ENCODE measurements at regions not wholly inside any gene's neighbourhood (a gene's known extent, or its start where the extent isn't known, plus 50 kb on each side); places are given as distances from the start of the nearest gene placed in this dataset.
A peak's percentile ranks its signal among the peaks of the same experiment; 100 is the strongest.

DNA sequence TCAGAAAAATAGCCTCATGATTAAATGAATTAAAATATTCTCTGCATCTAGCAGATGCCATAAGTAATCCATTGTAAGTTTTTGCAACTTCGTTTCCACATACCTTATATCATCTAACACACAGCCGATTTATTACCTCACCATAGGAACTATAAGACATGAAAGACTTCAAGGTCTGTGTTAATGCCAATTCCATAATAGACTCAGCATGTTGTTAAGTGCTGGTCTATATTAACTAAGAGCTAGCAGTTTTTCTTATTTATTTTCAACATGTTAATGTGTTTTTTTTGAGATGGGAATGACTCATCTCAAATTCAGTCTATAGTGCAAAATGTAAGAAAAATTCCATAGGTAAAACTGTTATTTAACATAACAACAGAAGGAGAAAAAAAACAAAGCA, 243.9 kb upstream of the GULP1 start:
- DNase-seq (ENCODE audit: low read depth) = no peak

DNA sequence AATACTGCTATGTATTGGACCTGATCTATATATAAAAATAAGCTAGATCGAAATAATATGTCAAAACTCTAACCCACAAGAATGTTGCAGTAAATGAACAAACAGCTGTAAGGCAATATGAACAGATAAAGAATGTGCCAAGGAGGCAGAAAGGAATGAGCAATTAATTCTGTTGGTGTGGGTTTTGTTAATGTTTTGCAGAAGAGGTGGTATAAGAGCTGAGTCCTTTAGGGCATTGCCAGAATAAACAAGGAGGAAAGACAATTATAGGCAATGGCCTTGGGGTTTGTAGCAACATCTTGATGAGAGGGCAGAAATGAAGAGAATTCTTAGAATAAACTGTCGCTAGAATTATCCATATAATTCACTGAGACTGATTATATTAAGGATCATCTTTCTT, 240.9 kb upstream of the GULP1 start:
- peak; percentile 98 for DNase-seq (ENCODE audit: low read depth)

DNA sequence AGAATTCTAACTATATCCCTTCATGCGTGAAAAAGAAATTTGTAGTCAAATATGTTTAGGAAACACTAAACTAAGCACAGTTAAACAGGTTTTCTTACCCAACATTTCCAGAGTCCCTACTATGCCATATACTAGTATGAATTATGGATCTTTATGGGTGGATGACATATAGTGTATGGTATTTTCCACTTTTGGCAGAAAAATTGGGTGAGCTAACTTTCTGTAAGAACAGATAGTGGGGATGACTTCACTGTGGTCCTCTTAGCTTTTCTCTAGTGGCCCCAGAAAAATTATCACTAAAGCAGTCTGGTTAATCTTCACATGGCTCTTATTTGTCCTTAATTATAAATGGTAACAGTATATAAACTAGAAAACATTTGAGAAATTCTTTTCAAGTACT, 240.0 kb upstream of the GULP1 start:
- no peak for DNase-seq (ENCODE audit: low read depth)

DNA sequence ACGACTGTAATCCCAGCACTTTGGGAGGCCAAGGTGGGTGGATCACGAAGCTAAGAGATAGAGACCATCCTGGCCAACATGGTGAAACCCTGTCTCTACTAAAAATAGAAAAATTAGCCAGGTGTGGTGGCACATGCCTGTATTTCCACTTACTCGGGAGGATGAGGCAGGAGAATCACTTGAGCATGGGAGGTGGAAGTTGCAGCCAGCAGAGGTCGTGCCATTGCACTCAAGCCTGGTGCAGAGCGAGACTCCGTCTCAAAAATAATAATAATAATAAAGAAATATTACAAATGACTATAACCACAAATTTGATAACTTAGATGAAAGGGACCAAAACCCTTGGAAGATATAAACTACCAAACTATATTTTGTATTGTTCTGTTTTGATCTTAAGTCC, 226.3 kb upstream of the GULP1 start:
- no peak for DNase-seq (ENCODE audit: low read depth)

DNA sequence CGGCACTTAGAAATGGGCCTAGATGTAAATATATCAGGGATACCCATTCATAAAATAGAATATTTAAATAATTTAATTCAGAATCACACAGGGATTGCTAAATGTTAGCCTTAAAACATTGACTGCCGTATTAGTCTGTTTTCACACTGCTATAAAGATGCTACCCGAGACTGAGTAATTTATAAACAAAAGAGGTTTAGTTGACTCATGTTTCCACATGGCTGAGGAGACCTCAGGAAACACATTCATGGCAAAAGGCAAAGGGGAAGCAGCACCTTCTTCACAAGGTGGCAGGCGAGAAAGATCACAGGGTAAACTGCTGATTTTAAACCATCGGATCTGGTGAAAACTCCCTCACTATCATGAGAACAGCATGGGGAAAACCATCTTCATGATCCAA, 223.6 kb upstream of the GULP1 start:
- DNase-seq (ENCODE audit: low read depth) = peak; percentile 77

DNA sequence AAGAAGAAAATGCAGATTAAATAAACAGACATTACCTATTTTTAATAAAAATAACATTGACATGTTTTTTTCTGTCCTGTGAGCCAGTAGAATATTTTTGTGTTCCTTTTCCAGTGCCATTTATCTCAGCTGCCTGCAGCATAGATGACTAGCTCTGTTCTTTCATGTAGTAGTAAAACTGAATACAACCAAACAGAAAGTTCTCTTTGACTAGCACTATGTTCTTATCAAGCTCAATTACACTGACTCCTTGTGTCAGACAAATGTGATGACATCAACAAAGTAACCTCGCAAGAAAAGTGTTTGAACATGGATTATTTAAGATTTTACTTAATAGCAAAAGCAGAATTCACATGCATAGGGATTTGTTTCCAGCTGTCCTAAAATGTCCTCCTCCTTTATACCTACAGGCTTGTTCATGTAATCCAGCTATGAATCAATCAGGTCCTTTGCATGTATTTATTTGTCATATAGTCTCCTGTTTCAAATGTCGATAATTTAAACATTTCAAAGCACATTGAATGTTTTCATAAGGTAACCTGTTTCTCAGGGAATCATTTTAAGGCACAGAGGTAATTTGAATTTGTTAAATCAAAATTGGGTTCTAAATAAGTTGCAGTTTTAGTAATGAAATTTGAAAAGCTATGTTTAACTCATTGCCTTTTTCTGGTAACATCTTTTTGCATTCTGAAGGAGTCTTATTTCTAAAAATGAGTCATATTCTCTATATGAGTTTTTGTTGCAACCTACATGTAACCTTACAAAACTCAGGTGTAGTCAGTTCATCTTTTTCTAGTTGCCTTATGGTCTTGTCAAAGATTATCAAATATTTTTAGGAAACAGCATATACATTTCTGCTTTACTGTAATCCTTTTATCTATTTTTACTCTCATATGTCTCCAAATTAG, 215.3 kb upstream of the GULP1 start:
- no peak for DNase-seq (ENCODE audit: low read depth)

DNA sequence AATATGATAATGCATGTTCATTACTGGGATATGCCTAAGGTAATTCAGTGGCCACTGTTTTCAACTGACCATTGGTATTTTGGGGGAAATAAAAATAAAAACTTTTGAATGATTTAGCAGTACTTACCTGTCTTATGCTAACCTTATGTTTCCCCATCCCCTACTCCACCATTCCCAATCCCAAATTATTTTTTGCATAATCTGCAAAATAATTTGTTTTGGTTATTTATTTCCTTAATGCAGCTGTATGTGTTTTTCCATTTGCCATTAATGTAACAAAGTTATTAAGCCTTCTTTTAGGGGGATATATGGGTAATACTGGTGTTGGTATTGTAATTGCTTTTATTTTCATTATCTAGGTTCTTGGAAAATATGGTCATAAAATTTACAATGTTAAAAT, 213.9 kb upstream of the GULP1 start:
- no peak for DNase-seq (ENCODE audit: low read depth)

DNA sequence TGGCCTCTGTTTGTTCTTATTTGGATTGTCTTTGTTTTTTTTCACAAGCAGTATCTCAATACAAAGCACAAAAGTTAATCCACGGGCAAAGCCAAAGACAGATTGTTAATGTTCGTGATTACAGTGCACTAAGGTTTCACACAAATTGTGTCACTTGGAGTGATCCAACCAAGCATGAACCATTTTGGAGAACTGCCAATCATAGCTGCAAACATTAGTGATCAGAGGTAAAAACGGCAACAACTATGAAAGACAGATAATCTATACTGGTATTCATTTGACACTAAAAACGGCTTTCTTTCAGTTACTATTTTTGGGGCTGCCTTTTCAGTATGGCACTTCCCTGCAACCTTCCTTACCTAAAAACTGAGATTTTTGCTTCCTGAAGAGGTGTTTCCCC, 213.1 kb upstream of the GULP1 start:
- DNase-seq (ENCODE audit: low read depth) = peak; percentile 61

DNA sequence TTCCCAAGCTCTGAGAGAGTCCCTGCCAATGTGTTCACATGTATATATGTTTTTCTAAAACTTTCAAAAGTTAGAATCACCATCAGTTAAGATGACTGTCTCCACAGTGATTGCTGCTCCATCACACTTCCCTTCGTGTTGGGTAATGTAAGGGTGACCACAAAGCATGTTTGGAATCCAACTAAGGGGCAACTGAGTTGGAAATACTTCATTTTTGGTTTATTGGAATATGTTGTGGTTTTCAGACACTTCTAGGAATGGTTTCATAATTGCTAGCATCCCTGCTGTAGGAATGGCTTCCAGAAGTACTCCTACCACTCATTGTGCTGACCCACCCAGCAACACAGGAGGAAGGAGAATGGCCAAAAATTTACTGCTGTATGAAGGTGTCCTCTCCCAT, 212.5 kb upstream of the GULP1 start:
- peak; percentile 91 for DNase-seq (ENCODE audit: low read depth)

DNA sequence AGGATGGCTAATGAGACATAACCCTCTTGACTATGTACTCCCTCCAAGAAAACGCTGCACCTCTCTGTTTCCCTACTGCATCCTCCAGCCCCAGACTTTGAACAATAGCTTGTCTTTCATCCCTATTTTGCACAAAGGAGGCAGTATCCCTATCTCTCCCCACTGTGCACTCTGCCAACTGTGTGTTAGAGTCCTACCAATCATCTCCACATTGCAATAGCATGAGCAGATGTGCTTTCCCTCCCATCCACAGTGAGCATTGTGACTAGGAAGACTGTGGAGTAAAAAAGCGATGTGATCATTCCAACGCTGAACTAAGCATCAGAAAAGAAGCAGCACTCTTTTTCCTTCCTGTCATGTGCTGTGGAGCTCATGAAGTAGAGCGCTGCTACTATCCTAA, 206.3 kb upstream of the GULP1 start:
- DNase-seq (ENCODE audit: low read depth) = no peak

DNA sequence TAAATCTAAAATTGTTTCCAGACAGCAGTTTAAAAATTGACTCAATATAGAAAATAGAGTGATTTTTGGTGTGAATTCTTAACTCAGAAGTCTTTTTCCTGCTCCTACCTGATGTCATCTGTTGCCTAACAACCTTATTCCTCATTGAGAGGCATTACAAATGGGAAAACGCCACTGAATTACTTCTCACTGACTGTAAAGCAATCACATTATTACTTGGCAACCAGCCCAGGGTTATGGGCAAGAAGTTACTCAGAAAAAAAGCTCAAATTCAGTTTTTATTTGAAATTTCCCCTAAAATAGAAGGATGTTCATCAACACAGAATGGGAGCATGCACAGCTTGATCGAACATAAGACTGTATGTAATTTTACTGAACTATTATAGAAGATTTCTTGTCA, 201.8 kb upstream of the GULP1 start:
- DNase-seq (ENCODE audit: low read depth) = peak; percentile 44

DNA sequence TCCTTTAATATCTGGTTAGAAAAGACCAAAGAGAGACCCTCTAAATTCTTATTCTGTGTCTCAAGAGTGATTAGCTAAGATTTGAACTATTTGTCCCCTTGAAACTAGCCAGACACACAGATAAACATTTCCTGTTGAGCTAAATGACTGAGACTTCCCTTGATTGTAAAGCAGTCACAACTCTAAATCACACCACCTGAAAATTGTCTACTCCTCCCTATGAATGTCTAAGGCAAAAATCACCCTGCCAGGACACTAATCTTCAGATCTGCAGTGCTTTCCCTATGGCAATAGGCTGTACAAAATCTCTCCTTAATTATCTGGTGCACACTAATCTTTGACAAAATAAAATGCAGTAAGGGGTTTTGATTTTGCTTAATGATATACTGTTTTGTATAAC, 200.5 kb upstream of the GULP1 start:
- DNase-seq (ENCODE audit: low read depth) = peak; percentile 1

DNA sequence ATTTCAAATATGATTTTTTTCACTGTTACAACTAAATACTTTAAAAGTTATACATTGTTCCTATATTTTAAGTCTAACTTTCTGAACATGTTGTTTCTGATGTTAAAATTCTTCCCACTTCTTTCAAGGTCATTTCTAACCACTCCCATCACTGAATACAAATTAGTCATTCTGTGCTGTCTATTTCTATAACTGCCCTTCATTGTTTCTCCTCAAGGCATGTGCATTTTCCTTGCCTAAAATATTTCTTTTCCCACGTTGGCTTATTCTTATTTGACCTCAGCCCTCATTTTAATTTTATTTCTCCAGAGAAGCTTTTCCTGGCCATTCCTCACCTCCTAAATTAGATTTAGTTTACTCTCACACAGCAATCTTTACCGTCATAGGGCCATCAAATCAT, 198.9 kb upstream of the GULP1 start:
- no peak for DNase-seq (ENCODE audit: low read depth)

DNA sequence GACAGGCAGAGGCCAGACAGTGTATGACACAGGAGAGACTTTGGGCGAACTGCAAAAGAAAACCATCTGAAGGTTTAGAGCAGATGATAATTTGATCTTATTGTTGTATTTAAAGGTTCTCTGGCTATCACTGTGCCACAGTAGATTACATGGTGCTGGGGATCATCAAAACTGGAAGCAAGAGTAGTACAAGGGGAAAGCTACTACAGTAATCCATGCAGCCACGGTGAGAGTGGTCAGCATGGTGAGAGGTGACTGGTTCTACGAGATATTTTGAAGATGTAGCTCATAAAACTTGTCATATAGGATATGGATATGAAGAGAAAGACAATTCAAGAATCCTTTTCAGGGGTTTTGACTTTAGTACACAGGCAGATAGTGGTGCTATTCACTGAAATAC, 194.8 kb upstream of the GULP1 start:
- no peak for DNase-seq (ENCODE audit: low read depth)

DNA sequence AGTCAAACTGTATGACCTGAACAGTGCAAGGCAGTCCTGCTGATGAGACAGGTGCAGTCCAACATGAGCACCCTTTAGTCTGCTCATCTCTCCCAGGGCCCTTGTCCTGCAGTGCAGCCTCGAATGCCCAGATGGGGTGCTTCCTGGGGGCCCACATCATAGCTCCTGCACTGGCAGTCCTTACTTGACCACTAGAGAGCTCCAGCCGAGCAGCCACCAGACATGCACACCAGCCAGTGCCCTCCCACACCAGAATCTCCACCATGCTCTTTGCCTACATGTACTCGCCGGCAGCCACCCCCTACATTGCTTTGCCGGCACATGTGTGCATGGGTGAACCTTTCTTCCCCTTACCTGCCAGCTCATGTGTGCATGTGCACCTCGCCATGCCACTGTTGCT, 188.8 kb upstream of the GULP1 start:
- no peak for DNase-seq (ENCODE audit: low read depth)

DNA sequence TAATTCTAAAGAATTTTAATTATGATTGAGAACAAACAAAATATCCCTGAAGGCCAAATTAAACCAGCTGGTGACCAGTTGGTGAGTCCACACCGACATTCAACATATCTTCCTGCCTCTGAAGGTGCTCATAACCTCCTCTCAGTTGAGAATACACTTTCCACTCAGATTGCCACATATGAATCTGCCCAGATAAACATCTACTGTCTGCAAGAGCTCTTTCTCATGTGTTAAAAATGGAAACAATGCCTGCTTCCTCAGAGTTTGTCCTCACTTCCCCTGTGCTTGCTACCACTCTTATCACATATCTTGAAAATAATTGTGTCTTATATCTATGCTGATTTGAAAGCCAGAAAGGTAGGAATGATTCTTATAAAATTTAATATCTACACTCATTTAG, 177.7 kb upstream of the GULP1 start:
- peak; percentile 20 for DNase-seq (ENCODE audit: low read depth)

DNA sequence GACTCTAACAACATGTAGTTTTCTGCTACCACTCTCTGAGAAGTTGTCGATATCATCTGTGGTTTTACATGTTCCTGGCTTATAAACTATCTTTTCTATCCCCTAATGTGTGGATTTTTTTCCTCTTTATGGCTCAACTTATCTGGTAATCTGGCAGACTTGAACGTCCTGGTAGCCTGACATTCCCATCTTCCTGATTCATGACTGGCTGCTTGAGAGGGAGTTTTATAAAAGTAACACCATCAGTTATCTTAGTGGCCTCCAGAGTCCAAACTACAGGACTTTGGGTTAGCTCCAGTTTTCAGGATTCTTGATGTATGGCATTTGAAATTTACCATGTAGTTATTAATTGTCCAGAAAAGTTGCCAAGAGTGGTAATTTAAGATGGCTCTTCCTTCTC, 174.0 kb upstream of the GULP1 start:
- no peak for DNase-seq (ENCODE audit: low read depth)

DNA sequence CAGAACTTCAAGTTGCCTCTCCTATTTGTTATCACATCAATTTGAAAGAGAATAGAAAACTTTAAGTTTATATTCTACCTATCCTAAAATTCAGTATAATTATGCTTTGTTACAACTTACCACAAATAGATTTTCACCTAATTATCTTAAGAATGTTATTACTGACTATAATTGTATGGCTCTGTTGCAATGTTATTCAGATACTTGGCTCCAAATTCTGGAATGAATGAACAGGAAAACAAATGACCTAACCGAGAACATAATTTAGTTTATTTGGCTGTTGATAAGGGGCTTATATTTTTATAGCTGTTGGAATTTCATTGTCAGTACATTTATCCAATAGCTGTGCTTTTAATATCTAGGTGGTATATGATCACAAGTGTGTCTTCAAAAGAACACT, 173.2 kb upstream of the GULP1 start:
- DNase-seq (ENCODE audit: low read depth) = no peak

DNA sequence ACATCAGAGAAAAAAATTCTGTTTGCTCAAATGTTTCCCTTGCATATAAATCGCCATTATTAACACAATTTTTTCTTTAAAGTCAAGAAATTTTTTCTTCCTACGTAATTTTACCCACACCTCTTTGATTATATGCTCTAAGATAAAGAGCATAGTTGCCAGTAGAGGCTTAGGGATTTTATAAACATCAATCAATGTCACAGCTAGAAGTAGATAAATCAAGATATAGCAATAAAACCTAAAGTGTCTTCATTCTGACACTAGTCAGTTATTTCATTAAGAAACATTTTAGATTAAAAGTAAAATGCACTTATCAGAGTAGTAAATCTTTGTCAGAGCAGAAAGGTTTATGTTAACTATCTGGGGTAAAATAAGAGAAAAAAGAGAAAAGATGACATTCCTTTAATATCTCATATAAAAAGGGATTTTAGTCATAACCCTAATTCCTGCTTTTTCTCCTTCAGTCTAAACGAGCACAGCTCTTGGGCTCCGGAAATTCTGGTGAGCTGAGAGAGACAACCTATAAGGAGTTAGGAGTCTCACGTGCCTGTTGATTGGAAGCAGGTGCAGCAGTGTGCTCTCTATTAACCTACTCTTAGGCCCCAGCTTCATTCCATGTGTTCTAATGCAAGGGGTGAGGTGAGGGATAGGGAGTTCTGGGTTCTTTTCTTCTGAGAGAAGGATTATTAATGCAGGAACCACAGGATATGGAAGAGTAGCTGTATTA, 172.4 kb upstream of the GULP1 start:
- no peak for DNase-seq (ENCODE audit: low read depth)

DNA sequence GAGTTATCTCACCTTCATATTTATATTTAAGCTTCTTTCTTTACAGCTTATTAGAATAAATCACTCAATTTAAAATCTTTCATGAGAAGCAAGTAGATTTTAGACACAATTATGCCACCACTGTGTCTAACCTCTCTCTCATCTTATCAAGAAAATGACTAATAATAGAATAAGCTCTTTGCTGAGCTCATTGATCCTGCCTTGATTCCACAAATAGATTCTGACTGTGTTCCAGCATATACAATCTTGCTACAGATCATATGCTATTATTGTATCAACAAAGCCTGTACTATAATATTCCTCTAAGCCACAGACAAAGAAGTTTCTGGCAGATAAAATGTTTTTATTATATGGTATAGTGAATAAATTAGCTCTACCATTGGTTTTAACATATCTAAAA, 168.7 kb upstream of the GULP1 start:
- DNase-seq (ENCODE audit: low read depth) = no peak

DNA sequence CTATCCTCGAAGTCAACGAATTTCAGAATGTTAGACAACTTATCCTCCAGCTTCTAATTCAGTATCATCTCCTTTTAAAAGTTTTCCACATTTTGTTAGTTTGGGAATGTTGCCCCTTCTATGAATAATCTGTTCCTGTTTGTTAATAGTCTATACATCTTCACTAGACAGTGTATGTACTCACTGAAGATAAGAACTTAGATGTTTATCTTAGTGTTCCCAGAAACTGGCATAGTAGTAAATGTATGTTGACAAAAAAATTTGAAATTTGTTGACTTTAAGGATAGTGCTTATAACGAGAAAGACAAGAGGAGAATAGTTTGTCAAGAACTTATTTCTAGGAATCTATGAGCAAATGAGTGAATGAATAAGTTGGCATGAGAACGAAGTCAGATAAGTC, 162.0 kb upstream of the GULP1 start:
- DNase-seq (ENCODE audit: low read depth) = no peak

DNA sequence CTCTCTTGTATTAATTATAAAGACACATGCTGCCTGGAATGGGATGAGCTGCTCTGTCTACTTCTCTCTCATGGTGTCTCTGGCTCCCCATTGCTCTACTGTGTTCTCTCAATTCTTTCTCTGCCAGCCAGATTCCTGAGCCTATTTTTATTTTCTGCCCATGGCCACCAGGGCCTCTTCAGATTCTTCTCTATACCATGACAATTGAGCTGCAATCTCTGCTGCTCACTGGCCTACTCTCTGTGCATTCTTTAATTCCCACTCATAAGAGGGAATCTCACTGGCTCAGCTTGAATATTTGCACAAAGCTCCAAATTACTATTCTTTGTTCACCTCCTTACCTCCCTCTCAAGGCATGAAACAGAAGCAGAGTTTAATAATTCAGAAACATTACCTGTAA, 161.4 kb upstream of the GULP1 start:
- no peak for DNase-seq (ENCODE audit: low read depth)

DNA sequence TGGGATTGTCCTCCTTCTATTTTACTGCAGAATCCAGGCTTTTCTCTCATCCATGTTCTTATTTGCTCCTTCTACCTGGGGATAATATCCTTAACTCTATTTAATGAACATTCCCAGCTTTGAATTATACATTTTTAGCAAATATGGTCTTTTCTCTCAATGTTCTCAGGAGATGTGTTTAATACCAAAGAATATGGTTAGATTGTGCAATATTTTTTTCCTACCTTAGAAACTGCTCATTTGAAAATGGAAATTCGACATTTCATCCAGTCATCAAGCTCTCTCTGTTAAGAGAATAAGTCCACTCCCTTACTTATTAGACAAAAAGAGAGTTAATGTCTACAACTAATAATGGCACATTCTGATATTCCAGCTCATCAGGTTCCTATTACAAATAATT, 160.4 kb upstream of the GULP1 start:
- no peak for DNase-seq (ENCODE audit: low read depth)

DNA sequence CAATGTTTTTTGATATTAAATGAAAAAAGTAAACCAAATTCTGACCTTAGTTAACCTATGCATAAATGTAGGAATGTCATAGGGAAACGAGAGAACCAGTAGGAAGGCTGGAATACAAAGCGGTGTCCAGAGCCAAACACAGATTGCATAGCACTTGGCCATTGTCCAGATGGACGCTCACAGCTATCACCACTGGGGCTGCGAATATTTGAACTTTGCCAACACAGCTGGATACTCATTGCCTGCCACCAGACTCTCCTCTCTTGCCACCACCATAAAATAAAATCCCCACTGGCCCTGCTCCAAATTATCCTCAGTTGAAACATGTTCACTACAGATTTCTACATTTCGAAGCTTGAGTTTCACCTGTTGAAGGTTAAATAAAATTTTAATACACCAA, 159.3 kb upstream of the GULP1 start:
- no peak for DNase-seq (ENCODE audit: low read depth)
